HCT116 (cell line): ENCODE measurements at regions not wholly inside any gene's neighbourhood (a gene's known extent, or its start where the extent isn't known, plus 50 kb on each side); places are given as distances from the start of the nearest gene placed in this dataset.

Experiments
- ATAC-seq: fragments of 200-7000 bp; cut with Tn5 transposase; 2 replicates; pipeline ENCODE4 v1.9.1; 2020; ENCODE audit warnings: mild to moderate bottlenecking, moderate library complexity
- BruUV-seq: library from RNA; stranded (reverse); fragments of 400-500 nt; replicated peaks from 2 replicates; lab custom pipeline; 2021; lab: Mats Ljungman, UMichigan
- CTCF ChIA-PET: fragments of 300-600 bp; sonication (Branson Sonifier 250); formaldehyde crosslinking; loops from one replicate; lab custom pipeline; 2021; ENCODE audit warnings: antibody characterized with exemption; lab: Charles Lee
- POLR2A ChIA-PET: fragments of 300-600, 350-600 bp; sonication (Branson Sonifier 250); formaldehyde crosslinking; loops from one replicate; lab custom pipeline; 2021; ENCODE audit warnings: antibody characterized with exemption; lab: Charles Lee
- RAD21 ChIA-PET, 2 experiments: fragments of 300-600 bp; sonication (Branson Sonifier 250); formaldehyde crosslinking; loops; one replicate each; lab custom pipeline; 2023; ENCODE audit warnings: low total read pairs in 2 of 2; ENCODE audit not compliant: uncharacterized antibody in 2 of 2, unreplicated experiment in 2 of 2, low non-redundant PET in 1 of 2; lab: Charles Lee
- DNase-seq: peaks from one replicate; pipeline ENCODE4 v3.0.0-alpha.2; 2010; ENCODE audit warnings: low read depth, low spot score
- H2AFZ ChIP-seq: fragments of 200-600 bp; shearing (Covaris generic), sonication (generic); 2 replicates; pipeline ENCODE4 v1.6.1; 2017; ENCODE audit warnings: low read depth, mixed run types, mixed read lengths, antibody characterized with exemption, low read length; ENCODE audit not compliant: poor library complexity, severe bottlenecking
- H3K27ac ChIP-seq: 2 replicates; pipeline ENCODE4 v1.5.1; 2012; ENCODE audit warnings: low read depth, low read length
- H3K27me3 ChIP-seq: fragments of 200-600 bp; sonication (generic); 2 replicates; pipeline ENCODE4 v1.6.1; 2016; ENCODE audit warnings: mixed run types, low read length, mixed read lengths; ENCODE audit not compliant: insufficient read depth
- H3K36me3 ChIP-seq, 2 experiments: fragments of 200-500 bp in 1 of 2; fragments of 200-600 bp in 1 of 2; sonication (Bioruptor generic) in 1 of 2; sonication (generic) in 1 of 2; 2 replicates each; pipeline versions ENCODE4 v1.5.1 to v1.6.1; 2014 to 2016; ENCODE audit warnings: low read length in 2 of 2, inconsistent platforms in 1 of 2, mixed read lengths in 1 of 2, mixed run types in 1 of 2; ENCODE audit not compliant: insufficient read depth in 2 of 2, control insufficient read depth in 1 of 2
- H3K4me1 ChIP-seq, 2 experiments: fragments of 200-600 bp in 1 of 2; sonication (generic) in 1 of 2; 2 replicates each; pipeline versions ENCODE4 v1.5.1 to v1.6.1; 2012 to 2017; ENCODE audit warnings: low read length in 2 of 2, inconsistent platforms in 1 of 2, mild to moderate bottlenecking in 1 of 2, mixed read lengths in 1 of 2, mixed run types in 1 of 2, moderate library complexity in 1 of 2; ENCODE audit not compliant: insufficient read depth in 2 of 2, control insufficient read depth in 1 of 2
- H3K4me2 ChIP-seq: fragments of 200-600 bp; sonication (generic); 2 replicates; pipeline ENCODE4 v1.6.1; 2017; ENCODE audit warnings: mixed run types, low read length, mixed read lengths
- H3K4me3 ChIP-seq, 2 experiments: fragments of 200-600 bp in 1 of 2; sonication (generic) in 1 of 2; replicated peaks in 1 of 2; 2 replicates each; pipeline ENCODE4 v1.5.1; 2011 to 2016; ENCODE audit warnings: low read length in 2 of 2, control low read depth in 1 of 2, low read depth in 1 of 2, mild to moderate bottlenecking in 1 of 2, mixed read lengths in 1 of 2, mixed run types in 1 of 2
- H3K79me2 ChIP-seq: fragments of 200-600 bp; sonication (generic); 2 replicates; pipeline ENCODE4 v1.6.1; 2017; ENCODE audit warnings: mild to moderate bottlenecking, mixed run types, low read length, moderate library complexity, mixed read lengths; ENCODE audit not compliant: insufficient read depth
- H3K9ac ChIP-seq: fragments of 200-600 bp; sonication (generic); 2 replicates; pipeline ENCODE4 v1.6.1; 2016; ENCODE audit warnings: low read length, mixed read lengths
- H3K9me2 ChIP-seq: fragments of 200-600 bp; sonication (generic), shearing (Covaris generic); 2 replicates; pipeline ENCODE4 v1.6.1; 2017; ENCODE audit warnings: mixed run types, mild to moderate bottlenecking, moderate library complexity; ENCODE audit not compliant: insufficient read depth
- H3K9me3 ChIP-seq, 2 experiments: fragments of 200-500 bp in 1 of 2; fragments of 200-600 bp in 1 of 2; sonication (Bioruptor generic) in 1 of 2; sonication (generic) in 1 of 2; 2 replicates each; pipeline ENCODE4 v1.6.1; 2014 to 2017; ENCODE audit warnings: low read length in 2 of 2, mixed read lengths in 2 of 2, inconsistent platforms in 1 of 2, low read depth in 1 of 2, mild to moderate bottlenecking in 1 of 2, mixed run types in 1 of 2, moderate library complexity in 1 of 2; ENCODE audit not compliant: control insufficient read depth in 1 of 2, insufficient read depth in 1 of 2
- H4K20me1 ChIP-seq: fragments of 200-600 bp; sonication (generic), shearing (Covaris generic); 2 replicates; pipeline ENCODE4 v1.6.1; 2017; ENCODE audit warnings: mixed run types, mild to moderate bottlenecking, moderate library complexity; ENCODE audit not compliant: insufficient read depth
- EGR1 ChIP-seq: IDR thresholded peaks from 2 replicates; pipeline ENCODE4 v1.6.1; 2012; ENCODE audit warnings: low read depth
- ELF1 ChIP-seq: IDR thresholded peaks from 2 replicates; pipeline ENCODE4 v1.6.1; 2012; ENCODE audit warnings: low read depth, borderline replicate concordance
- EZH2 ChIP-seq: fragments of 200-600 bp; sonication (generic); IDR thresholded peaks from 2 replicates; pipeline ENCODE4 v1.6.1; 2017; ENCODE audit warnings: antibody characterized with exemption, mixed run types
- FOSL1 ChIP-seq: IDR thresholded peaks from 2 replicates; pipeline ENCODE4 v1.6.1; 2012; ENCODE audit warnings: low read depth
- POLR2AphosphoS5 ChIP-seq: IDR thresholded peaks from 2 replicates; pipeline ENCODE4 v1.6.1; 2011; ENCODE audit warnings: mild to moderate bottlenecking, low read depth, low read length, moderate library complexity
- RAD21 ChIP-seq: IDR thresholded peaks from 2 replicates; pipeline ENCODE4 v1.6.1; 2012; ENCODE audit warnings: low read depth, mild to moderate bottlenecking
- SIN3A ChIP-seq: IDR thresholded peaks from 2 replicates; pipeline ENCODE4 v1.6.1; 2012; ENCODE audit warnings: low read depth
- SP1 ChIP-seq: IDR thresholded peaks from 2 replicates; pipeline ENCODE4 v1.6.1; 2012; ENCODE audit warnings: low read depth
- TCF7L2 ChIP-seq: IDR thresholded peaks from 2 replicates; pipeline ENCODE4 v1.7.0; 2011; ENCODE audit warnings: borderline replicate concordance, inconsistent platforms; ENCODE audit not compliant: insufficient read depth, insufficient read length; ENCODE audit errors: extremely low read depth
- YY1 ChIP-seq: IDR thresholded peaks from 2 replicates; pipeline ENCODE4 v1.6.1; 2011; ENCODE audit warnings: low read length, low read depth, moderate library complexity, mild to moderate bottlenecking; ENCODE audit not compliant: insufficient replicate concordance; ENCODE audit errors: extremely low read depth
- ZBTB33 ChIP-seq: IDR thresholded peaks from 2 replicates; pipeline ENCODE4 v1.6.1; 2011; ENCODE audit warnings: mild to moderate bottlenecking, low read length, moderate library complexity; ENCODE audit not compliant: insufficient replicate concordance; ENCODE audit errors: extremely low read depth
- ZFX ChIP-seq: fragments of 450-650 bp; IDR thresholded peaks from 2 replicates; pipeline ENCODE4 v1.6.1; 2017
- ZNF274 ChIP-seq: fragments of 200-500 bp; sonication (Bioruptor generic); IDR thresholded peaks from 2 replicates; pipeline ENCODE4 v1.6.1; 2014; ENCODE audit warnings: mild to moderate bottlenecking, low read depth, low read length, inconsistent platforms
- intact Hi-C: fragments of 100-400 bp; cut with micrococcal nuclease; formaldehyde crosslinking; loops from 2 replicates; pipeline ENCODE4 v1.10.0; 2022

GRCh38 chr10:30116041-30116491, 56.7 kb upstream of the JCAD start:
- RAD21 ChIA-PET, result no interaction called here
- BruUV-seq, result no TSS peak
- H3K79me2 ChIP-seq, result no peaks in the 10 kb centered on the region

More at GRCh38 chr10:30116041-30116491, 56.7 kb upstream of the JCAD start:
- DNase-seq (no peak), ATAC-seq (no peak)
- H3K4me2 ChIP-seq, result no peak overlapping the region
- no peaks in the 10 kb centered on the region for H3K27me3 ChIP-seq
- H3K4me1 ChIP-seq, result no peaks in the 10 kb centered on the region
- TF ChIP-seq TCF7L2 (no peak), FOSL1 (no peak), ZNF274 (no peak), ZBTB33 (no peak), ZFX (no peak), ELF1 (no peak), RAD21 (no peak), EGR1 (no peak), POLR2AphosphoS5 (no peak), EZH2 (no peak), YY1 (no peak), SIN3A (no peak), SP1 (no peak)
- H3K9ac ChIP-seq, result no peak overlapping the region
- no peaks in the 10 kb centered on the region for H3K9me3 ChIP-seq
- H2AFZ ChIP-seq, result no peak overlapping the region
- no peaks in the 10 kb centered on the region for H3K36me3 ChIP-seq
- no peak overlapping the region for H3K27ac ChIP-seq
- 0 out of 2 replicates have a peak, but pooled peaks cover 3% of the 10 kb centered on the region for H3K9me2 ChIP-seq
- CTCF ChIA-PET, result no interaction called here
- no peak overlapping the region for H3K4me3 ChIP-seq
- POLR2A ChIA-PET, result no interaction called here
- H4K20me1 ChIP-seq, result no peaks in the 10 kb centered on the region
- intact Hi-C loops, result no loop called here
